ENCODE measurements at regions not wholly inside any gene's neighbourhood (a gene's known extent, or its start where the extent isn't known, plus 50 kb on each side); places are given as distances from the start of the nearest gene placed in this dataset.

DNA sequence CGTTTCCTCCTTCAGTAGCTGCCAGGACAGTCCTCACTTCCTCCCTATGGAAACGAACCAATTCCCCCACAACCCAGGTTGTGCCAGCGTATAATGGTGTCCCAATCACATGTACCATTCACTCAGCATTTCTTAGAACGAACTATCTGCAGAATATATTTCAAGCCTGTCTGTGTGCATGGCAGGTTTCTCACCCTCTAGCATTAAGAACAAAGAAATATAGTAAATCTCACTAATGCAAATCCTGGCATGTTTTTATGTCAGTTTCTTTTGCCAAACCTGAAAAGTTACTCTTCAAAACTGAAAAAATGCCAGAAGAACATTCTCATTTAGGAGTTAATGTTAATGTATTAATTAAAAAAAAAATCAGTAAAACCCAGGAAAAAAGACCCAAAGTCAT, 405.9 kb upstream of the KLF6 start:
- 91% methylated on average over 4 of the region's 4 CpGs for WGBS (ENCODE audit: low lambda C conversion rate, missing lambda C conversion rate)
- Histone ChIP-seq H3K4me2 (no peak overlapping the region), H3K27me3 (no peaks in the 10 kb centered on the region), H3K9me3 (ENCODE audit: low read depth) (no peaks in the 10 kb centered on the region), H3K4me3 (no peak overlapping the region), H3K9me2 (replicated peaks; ENCODE audit: insufficient read depth) (no peaks in the 10 kb centered on the region), H4K20me1 (ENCODE audit: insufficient read depth, poor library complexity, severe bottlenecking) (no peaks in the 10 kb centered on the region), H3K36me3 (replicated peaks; ENCODE audit: insufficient read depth, low read depth) (no peaks in the 10 kb centered on the region), H3K79me2 (no peaks in the 10 kb centered on the region), H3K4me1 (ENCODE audit: insufficient read depth) (no peaks in the 10 kb centered on the region), H3K27ac (no peak overlapping the region), H2AFZ (no peak overlapping the region)
- TF ChIP-seq, protein P1, sequence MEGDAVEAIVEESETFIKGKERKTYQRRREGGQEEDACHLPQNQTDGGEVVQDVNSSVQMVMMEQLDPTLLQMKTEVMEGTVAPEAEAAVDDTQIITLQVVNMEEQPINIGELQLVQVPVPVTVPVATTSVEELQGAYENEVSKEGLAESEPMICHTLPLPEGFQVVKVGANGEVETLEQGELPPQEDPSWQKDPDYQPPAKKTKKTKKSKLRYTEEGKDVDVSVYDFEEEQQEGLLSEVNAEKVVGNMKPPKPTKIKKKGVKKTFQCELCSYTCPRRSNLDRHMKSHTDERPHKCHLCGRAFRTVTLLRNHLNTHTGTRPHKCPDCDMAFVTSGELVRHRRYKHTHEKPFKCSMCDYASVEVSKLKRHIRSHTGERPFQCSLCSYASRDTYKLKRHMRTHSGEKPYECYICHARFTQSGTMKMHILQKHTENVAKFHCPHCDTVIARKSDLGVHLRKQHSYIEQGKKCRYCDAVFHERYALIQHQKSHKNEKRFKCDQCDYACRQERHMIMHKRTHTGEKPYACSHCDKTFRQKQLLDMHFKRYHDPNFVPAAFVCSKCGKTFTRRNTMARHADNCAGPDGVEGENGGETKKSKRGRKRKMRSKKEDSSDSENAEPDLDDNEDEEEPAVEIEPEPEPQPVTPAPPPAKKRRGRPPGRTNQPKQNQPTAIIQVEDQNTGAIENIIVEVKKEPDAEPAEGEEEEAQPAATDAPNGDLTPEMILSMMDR (IDR thresholded peaks at IDR 0.05; ENCODE audit: poor library complexity): no peak
- TF ChIP-seq EZH2 (IDR thresholded peaks at IDR 0.05; ENCODE audit: borderline replicate concordance) (no peak), EZH2phosphoT487 (IDR thresholded peaks at IDR 0.05; ENCODE audit: low read depth, severe bottlenecking, unreplicated experiment) (no peak)
- DNase-seq (ENCODE audit: low spot score): no peak

DNA sequence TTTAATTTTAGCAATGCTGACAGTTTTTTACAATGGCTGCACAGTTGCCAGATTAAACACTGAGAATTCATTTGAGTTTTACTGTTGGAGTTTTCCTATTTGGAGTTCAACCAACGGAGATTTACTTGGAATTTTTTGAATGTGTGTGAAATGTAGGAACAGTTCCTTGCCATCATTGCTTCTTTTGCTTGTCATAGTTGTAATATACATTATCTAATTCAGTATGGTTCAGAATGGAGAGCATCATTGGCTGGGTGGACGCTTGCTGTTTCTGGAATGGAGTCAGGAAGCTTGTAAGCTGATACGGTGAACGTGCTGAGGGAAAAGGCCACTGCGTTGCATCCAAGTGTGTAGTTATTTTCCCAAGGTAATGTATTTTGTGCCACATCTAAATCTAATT, 404.3 kb upstream of the KLF6 start:
- TF ChIP-seq EZH2phosphoT487 (IDR thresholded peaks at IDR 0.05; ENCODE audit: low read depth, severe bottlenecking, unreplicated experiment) (no peak), EZH2 (IDR thresholded peaks at IDR 0.05; ENCODE audit: borderline replicate concordance) (no peak)
- TF ChIP-seq, protein P1 (IDR thresholded peaks at IDR 0.05; ENCODE audit: poor library complexity): no peak
- Histone ChIP-seq H3K4me1 (ENCODE audit: insufficient read depth) (no peaks in the 10 kb centered on the region), H3K4me3 (no peak overlapping the region), H3K36me3 (replicated peaks; ENCODE audit: insufficient read depth, low read depth) (no peaks in the 10 kb centered on the region), H3K79me2 (no peaks in the 10 kb centered on the region), H3K4me2 (no peak overlapping the region), H3K27ac (no peak overlapping the region), H3K9me3 (ENCODE audit: low read depth) (no peaks in the 10 kb centered on the region), H4K20me1 (ENCODE audit: insufficient read depth, poor library complexity, severe bottlenecking) (no peaks in the 10 kb centered on the region), H2AFZ (no peak overlapping the region), H3K27me3 (no peaks in the 10 kb centered on the region), H3K9me2 (replicated peaks; ENCODE audit: insufficient read depth) (no peaks in the 10 kb centered on the region)
- DNase-seq (ENCODE audit: low spot score): no peak
- 80% methylated on average over 5 of the region's 5 CpGs for WGBS (ENCODE audit: low lambda C conversion rate, missing lambda C conversion rate)

DNA sequence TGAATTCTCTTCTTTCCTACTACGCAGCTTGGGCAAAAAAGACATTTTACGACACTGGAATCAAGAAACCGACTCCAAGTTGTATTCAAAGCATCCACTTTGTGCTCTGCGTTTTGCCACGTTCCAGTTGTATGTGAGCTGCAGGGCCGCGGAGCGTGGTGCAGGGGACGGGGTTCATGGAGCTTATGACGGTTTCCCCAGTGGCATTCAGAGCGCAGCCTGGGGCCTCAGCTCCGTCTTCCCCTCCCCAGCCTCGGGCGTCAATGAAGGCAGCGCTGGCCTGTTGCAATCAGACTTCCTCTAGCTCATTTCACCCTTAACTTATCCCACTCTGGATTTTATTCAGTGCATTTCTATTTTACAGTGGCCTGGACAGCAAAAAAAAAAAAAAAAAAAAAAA, 403.4 kb upstream of the KLF6 start:
- peaks cover 2% of the 10 kb centered on the region for H3K4me1 ChIP-seq (ENCODE audit: insufficient read depth)
- WGBS (ENCODE audit: low lambda C conversion rate, missing lambda C conversion rate): 96% methylated on average over 14 of the region's 15 CpGs
- no peaks in the 10 kb centered on the region for H4K20me1 ChIP-seq (ENCODE audit: insufficient read depth, poor library complexity, severe bottlenecking)
- H3K36me3 ChIP-seq (replicated peaks; ENCODE audit: insufficient read depth, low read depth): no peaks in the 10 kb centered on the region
- no peak overlapping the region for H3K27ac ChIP-seq
- DNase-seq (ENCODE audit: low spot score): no peak
- H3K4me3 ChIP-seq: no peak overlapping the region
- H3K4me2 ChIP-seq: no peak overlapping the region
- no peaks in the 10 kb centered on the region for H3K79me2 ChIP-seq
- H3K9me3 ChIP-seq (ENCODE audit: low read depth): no peaks in the 10 kb centered on the region
- H3K9me2 ChIP-seq (replicated peaks; ENCODE audit: insufficient read depth): no peaks in the 10 kb centered on the region
- no peaks in the 10 kb centered on the region for H3K27me3 ChIP-seq
- no peak for TF ChIP-seq EZH2 (IDR thresholded peaks at IDR 0.05; ENCODE audit: borderline replicate concordance)
- TF ChIP-seq, protein P1 (IDR thresholded peaks at IDR 0.05; ENCODE audit: poor library complexity): no peak
- TF ChIP-seq EZH2phosphoT487 (IDR thresholded peaks at IDR 0.05; ENCODE audit: low read depth, severe bottlenecking, unreplicated experiment): no peak
- H2AFZ ChIP-seq: no peak overlapping the region
